KBM-7 (cell line): ENCODE measurements at regions not wholly inside any gene's neighbourhood (a gene's known extent, or its start where the extent isn't known, plus 50 kb on each side); places are given as distances from the start of the nearest gene placed in this dataset.
"Not testable (repeated sequence)": the region's sequence is repeated elsewhere in the genome, so short reads cannot be mapped to it uniquely, and the experiment has no call there.

Source experiments
- DNase-seq: peaks from one replicate; pipeline ENCODE4 v3.0.0-alpha.2; 2015
- in situ Hi-C: fragments of 300-500 bp; cut with MboI; formaldehyde crosslinking; loops from 2 replicates; pipeline ENCODE4 v1.14.3; 2020; ENCODE audit warnings: low sequenced_read_pairs, low pct_unique_long_range_greater_than_20kb, mixed read lengths

DNA sequence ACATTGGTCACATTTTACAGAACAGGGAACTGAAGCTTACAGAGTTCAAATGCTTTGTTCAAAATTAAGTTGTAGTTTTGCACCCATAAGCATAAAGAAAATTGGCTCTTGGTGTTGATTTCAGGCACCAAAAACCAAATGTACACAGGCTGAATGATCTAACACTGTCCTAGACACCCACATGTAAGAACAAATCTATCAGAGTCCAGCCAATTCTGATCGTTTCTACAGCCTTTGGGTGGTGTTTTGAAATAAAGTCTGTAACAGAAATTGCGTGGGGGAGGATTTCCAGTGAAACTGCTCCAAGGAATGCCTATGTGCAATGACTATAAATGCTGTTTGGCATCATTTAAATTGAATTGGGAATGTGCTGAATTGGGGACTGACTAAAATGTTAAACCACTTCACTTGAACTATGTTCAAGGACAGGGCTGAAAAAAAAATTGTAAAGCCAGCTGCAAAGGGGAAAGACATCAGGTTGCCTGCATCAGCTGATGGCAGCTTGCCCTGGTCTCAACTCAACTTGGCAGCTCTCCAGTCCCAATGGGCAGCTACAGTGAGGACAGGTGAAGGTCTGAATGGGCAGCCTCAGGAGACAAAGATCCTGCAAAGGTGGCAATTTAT, 92.2 kb upstream of the TRPC7 start:
- in situ Hi-C loops = no loop called here

DNA sequence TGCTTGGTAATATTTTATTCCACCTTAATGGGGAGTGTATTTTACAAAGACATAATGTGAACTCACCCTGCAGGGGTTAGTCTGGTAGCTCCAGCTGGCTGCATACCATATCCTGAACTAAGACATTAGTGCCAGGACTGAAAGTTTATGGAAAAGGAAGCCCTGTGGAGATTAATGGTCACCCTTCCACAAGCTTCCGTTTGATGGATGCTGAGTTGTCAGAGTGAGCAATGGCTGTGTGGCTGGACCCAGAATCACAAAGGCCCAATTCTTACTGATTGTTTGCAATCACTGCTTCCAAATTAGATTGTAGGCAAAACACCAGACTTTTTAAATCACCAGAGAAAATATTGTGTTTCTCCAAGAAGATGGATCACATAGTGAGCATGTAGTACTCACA, 90.1 kb upstream of the TRPC7 start:
- DNase-seq = no peak
- in situ Hi-C loops = no loop called here

More for the DNA sequence above, 92.2 kb upstream of the TRPC7 start:
- no peak for DNase-seq

DNA sequence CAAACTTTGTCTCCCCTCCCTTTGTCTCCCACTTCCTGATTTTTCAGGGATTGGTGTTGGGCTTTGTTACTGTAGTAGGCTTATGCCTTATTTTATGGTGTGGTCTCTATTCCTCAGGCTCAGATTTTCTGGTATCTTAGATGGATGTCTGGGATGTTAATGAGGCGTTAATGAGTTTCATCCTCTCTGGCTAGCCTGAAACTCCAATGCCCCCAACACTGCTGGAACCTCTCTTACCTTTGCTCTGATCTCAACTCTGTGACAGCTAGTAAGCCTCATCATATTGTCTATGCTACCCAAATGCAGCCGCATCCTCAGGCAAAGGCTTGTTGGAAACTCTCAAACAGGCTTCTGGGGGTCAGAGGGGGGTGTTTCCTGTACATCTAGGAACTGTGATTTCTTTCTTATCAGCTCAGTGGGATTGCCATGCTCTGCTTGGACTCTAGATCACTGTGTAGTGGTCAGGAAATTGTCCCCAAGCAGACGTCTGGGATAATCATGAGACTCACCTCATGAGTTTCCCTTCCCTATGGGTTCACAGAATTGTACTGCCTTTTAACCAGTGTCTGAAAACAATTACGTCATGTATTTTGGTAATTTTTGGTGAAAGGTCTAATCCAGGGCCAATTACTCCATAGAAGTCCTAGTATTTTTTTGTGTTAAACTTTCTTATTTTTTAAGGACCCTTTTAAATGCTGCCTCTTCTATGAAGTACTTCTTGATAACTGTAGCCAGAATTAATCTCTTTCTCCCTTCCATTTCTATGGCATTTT, 88.8 kb upstream of the TRPC7 start:
- in situ Hi-C loops = no loop called here
- no peak for DNase-seq

DNA sequence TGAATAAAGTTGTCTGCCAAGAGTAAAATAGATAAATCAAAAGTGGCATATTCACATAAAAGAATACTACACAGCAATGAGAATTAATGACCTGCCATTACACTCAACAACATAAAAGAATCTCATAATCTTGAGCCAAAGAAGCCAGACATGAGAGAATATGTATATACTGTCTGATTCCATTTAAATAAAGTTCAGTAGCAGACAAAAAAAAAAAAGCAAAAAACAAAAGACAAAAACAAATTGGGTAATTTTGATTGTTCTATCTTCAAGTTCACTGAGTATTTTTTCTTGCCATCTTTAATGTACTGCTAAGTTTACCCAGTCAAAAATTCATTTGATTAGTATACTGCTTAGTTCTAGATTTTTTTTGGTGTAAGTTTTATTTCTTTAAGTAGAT, 87.9 kb upstream of the TRPC7 start:
- in situ Hi-C loops = no loop called here
- no peak for DNase-seq

DNA sequence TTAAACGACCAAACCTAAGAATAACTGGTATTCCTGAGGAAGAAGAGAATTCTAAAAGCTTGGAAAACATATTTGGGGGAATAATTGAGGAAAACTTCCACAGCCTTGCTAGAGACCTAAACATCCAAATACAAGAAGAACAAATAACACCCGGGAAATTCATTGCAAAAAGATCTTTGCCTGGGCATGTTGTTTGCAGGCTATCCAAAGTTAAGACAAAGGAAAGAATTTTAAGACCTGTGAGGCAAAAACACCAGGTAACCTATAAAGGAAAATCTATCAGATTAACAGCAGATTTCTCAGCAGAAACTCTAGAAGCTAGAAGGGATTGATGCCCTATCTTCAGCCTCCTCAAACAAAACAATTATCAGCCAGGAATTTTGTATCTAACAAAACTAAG, 82.2 kb upstream of the TRPC7 start:
- in situ Hi-C loops, DNase-seq: not testable (repeated sequence)

DNA sequence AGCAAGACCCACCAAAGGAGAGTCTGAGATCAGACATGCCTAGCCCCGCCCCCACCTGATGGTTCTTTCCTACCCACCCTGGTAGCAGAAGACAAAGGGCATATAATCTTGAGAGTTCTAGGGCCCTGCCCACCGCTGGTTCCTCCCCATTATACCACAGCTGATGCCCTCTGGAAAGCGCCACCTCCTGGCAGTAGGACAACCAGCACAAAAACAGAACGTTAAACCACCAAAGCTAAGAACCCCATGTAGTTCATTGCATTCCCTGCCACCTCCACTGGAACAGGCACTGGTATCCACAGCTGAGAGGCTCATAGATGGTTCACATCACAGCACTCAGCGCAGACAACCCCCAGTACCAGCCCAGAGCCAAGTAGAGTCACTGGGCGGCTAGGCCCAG, 81.2 kb upstream of the TRPC7 start:
- no peak for DNase-seq
- in situ Hi-C loops = no loop called here

DNA sequence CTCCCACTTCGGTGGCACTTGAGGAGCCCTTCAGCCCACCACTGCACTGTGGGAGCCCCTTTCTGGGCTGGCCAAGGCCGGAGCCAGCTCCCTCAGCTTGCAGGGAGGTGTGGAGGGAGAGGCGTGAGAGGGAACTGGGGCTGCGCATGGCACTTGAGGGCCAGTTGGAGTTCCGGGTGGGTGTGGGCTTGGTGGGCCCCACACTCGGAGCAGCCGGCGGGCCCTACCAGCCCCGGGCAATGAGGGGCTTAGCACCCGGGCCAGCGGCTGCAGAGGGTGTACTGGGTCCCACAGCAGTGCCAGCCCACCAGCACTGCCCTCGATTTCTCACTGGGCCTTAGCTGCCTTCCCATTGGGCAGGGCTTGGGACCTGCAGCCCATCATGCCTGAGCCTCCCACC, 78.8 kb upstream of the TRPC7 start:
- in situ Hi-C loops, DNase-seq: not testable (repeated sequence)

DNA sequence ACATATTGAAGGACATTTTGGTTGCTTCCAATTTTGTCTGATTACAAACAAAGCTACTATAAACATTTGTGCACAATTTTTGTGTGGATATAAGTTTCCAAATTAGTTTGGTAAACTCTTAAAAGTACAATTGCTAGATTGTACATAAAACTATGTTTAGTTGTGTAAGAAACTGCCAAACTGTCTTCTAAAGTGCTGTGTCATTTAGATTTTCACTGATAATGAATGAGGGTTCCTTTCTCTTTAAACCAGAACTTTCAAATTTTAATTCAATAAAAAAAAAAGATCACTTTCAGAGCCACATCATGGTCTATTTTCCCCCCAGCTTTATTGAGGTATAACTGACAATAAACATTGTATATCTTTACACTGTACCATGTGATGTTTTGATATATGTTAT, 74.0 kb upstream of the TRPC7 start:
- in situ Hi-C loops = no loop called here
- DNase-seq = no peak

DNA sequence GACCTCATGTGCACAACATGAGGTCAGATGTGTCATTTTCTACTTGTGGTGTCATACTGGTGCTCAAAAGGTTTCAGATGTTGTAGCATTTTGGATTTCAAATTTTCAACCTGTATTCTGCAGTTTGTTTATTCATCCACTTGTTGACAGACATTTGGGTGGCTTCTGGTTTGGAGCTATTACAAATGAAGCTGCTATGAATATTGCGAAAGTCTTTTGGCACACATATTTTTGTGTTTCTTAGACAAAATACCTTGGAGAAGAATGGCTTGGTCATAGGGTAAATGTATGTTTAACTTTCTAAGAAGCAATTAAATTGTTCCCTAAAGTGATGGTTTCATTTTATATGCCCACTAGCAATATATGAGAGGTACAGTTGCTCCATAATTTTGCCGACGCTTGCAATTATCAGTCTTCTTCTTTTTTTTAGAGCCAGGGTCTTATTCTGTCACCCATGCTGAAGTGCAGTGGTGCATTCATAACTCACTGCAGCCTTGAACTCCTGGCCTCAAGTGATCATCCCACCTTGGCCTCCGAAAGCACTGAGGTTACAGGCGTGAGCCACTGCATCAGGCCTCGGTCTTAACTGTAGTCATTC, 70.7 kb upstream of the TRPC7 start:
- in situ Hi-C loops = no loop called here

DNA sequence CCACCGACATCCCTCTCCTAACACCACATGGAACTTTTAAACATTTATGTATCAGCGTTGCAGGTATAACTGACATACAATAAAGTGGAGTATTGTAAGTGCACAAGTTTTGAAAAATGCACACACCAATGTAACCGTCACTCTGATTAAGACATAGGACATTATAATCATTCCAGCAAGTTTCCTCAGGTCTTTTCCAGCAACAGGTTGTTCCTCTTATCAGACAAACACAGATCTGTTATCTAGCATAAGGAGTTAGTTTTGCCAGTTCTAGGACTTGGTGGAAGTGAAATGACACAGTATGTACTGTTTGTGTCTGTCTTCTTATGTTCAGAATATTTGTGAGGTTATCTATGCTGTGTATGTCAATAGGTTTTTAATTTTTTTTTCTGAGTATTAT, 69.5 kb upstream of the TRPC7 start:
- in situ Hi-C loops = no loop called here

More for the DNA sequence above, 70.7 kb upstream of the TRPC7 start:
- DNase-seq = no peak

DNA sequence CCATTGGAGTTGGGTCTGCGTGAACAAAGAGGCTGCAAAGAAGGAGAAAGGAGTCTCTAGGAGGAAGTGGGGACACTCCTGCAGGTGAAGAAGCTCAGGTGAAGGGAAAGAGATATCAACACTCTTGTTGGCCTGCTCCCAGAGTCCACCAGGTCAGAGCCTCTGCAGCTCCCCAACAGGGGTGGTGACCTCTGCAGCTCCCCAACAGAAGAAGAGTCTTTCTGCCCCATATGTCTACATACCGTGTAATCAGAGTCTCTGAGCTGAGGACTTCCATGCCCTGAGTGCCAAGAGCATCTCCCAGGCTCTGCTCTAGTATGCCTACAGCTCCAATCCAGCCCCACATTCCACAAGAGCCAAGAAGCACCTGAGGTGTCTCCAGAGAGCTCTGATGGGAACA, 67.4 kb upstream of the TRPC7 start:
- in situ Hi-C loops = no loop called here
- DNase-seq = no peak

More for the DNA sequence above, 69.5 kb upstream of the TRPC7 start:
- DNase-seq = no peak

DNA sequence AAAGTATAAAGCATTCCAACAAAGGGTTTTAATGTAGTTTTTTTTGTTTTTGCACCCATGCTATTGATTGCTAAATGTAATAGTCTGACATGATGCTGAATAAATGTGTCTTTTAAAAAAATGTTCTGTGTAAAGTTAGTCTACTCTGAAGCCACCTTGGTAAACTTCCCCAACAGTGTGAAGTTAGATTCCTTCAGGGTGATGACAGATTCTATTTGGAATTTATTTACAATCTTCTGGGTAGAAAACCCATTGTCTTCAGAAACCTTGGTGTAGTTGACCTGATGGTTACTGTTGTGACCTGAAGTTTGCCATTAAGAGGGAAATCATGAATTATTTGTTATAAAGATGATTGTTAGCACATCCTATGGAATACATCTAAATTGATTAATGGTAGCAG, 64.7 kb upstream of the TRPC7 start:
- no peak for DNase-seq
- in situ Hi-C loops = no loop called here

DNA sequence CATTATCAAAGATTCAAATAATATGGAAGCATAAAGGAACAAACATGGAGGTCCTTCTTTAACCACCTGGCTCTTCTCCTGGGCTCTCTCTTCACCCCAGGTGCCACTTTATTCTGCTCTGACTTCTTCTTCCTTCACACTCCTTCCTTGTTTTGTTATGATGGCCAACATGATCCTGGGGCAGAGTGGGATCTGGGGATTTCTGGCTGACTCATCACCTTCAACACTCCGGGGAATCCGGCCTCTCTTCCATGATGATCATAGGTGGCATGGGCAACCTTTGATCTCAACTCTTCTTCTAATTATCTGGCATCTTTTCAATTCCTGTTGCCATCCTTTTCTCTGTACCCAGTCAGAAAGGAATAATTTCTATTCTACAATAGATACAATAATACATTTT, 62.1 kb upstream of the TRPC7 start:
- in situ Hi-C loops = no loop called here
- no peak for DNase-seq

DNA sequence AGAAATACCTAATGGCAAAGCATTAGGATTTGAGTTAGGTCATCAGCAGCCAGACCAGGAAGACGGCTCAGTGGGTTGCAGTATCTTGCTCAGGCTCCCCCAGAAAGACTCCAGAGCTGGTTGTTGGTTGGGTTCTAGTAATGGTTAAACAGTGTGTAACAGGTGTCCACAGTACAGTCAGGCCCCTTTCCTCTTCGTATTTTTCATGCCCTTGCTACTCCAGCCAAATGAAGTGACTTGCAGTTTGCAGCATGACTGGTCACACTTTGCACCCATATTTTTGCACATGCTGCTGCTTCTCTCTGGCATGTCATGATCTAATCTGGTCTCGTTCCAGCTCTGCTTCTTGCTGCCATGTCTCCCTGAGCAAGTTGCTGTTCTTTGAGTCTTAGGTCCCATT, 60.6 kb upstream of the TRPC7 start:
- DNase-seq = no peak
- in situ Hi-C loops = no loop called here

DNA sequence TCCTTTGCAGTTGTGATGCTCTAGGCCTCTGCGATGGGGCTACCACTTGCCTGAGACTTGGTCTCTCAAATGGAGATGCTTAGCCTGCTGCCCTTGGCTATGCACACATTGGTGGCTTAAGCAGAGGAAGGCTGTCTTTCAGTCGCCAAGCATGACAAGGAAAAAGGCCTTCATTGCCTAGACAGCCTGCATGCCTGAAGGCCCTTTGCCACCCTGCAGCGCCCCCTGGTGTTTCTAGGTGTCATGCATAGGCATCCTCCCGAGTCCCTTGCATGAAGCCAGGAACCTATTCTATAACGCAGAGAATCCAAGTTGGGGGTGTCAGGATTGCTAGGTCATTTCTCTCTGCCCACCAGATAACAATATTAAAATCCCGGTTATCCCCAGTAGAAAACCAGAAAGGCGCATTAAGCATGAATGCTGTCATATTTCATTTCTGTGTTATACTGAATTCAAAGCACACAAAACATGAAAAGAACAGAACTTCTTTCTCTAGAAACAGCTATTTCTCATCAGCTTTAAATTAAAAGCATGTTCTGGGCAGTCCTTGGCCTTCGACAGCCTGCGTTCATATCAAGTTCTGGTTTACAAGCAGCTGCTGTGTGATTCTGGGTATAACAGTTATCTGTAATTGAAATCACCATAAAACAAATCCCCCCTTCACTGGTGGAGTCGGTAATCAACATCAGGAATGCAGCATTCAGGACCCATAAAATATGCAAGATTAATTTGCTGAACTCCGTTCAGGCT, 59.7 kb upstream of the TRPC7 start:
- in situ Hi-C loops = no loop called here
- peak; percentile 46 for DNase-seq

DNA sequence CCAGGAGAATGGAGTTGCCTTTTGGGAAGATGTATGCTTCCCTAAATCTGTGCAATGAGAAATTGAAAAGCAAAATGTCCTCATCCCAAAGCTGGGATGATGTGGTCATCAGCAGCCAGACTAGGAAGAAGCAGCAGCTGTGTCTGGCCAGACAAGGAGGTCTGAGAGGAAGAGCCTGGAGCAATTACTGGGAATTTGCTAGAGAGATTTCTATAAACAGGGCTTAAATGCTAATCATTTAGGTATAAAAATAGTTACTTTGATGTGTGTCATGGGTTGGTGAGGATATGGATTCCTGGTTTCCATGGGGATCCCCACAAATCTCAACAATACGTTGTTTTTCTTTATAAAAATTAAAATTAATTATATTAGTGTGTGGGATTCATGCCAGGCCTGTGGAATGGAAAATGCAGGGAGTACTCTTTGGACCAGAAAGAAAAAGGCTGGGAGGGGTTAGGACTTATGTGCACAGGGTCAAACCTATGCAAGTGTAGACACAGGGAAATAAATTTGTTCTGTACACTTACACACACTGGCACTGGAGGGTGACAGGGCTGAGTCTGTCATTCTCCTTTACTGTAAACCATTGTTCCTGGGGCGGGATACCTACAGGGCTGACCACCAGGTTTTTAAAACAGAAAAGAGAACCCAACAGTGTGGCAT, 58.7 kb upstream of the TRPC7 start:
- in situ Hi-C loops = no loop called here
- no peak for DNase-seq

DNA sequence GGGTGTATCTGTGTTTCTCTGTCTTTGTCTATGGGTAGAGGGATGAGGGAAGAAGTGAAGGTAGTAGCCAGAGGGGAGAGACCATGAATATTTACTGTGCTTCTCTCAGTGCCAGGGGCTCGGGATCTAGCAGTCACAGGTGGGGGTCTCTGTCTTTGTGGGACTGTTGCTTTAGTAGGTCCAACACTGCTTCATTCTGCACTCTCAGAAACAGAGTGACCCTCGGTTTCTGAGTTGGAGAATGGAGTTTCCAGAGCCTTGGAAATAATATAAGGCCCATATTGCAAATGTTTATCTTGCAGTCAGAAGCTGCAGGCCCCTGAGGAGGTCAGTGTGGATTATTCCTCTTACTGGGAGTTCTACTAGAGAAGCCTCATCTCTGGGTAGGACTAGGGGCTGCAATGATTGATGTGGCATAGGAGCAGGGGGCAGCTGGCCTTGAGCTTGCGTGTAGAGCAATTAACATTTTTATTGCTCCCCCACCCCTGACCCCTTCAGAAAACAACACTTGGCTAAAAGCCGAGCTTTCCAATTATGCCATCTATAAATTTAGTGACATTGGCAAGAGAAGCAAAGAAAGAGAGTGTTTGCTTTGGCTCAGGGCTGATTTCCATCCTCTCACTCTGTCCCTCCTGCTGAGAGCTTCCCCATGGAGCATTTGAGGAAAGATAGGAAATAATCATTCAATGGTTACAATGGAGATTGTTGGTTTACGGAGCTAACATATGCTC, 55.0 kb upstream of the TRPC7 start:
- DNase-seq = no peak
- in situ Hi-C loops = no loop called here

DNA sequence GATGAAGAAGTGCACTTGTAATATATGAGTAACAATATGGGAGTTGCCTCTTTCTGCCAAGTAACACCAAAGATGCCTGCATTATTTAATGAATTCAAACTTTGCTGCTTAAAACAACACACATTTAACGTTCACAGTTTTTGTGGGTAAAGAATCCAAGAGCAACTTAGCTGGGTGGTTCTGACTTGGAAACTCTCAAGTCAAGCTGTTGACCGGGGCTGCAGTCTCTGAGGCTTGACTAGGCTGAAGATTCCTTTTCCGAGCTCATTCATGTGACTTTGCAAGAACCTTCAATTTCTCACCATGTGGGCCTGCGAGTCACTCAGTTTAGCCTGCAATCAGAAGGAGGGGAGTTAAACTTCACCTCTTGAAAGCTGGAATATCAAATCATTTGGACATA, 53.0 kb upstream of the TRPC7 start:
- DNase-seq = no peak
- in situ Hi-C loops = no loop called here
